PC-3 (cell line): ENCODE measurements at regions not wholly inside any gene's neighbourhood (a gene's known extent, or its start where the extent isn't known, plus 50 kb on each side); places are given as distances from the start of the nearest gene placed in this dataset.

ENCODE experiments used
- EZH2 ChIP-seq: fragments of 300-600 bp; sonication (generic); IDR thresholded peaks from one replicate; pipeline ENCODE4 v1.6.1; 2017; ENCODE audit warnings: antibody characterized with exemption, mild to moderate bottlenecking, low read length; ENCODE audit not compliant: unreplicated experiment
- TF ChIP-seq, protein P1 (sequence below): fragments of 300-600 bp; sonication (generic); conservative IDR thresholded peaks from 2 replicates; pipeline ENCODE4 v1.5.1; 2017; ENCODE audit warnings: antibody characterized with exemption, low read depth, mild to moderate bottlenecking, low read length

DNA sequence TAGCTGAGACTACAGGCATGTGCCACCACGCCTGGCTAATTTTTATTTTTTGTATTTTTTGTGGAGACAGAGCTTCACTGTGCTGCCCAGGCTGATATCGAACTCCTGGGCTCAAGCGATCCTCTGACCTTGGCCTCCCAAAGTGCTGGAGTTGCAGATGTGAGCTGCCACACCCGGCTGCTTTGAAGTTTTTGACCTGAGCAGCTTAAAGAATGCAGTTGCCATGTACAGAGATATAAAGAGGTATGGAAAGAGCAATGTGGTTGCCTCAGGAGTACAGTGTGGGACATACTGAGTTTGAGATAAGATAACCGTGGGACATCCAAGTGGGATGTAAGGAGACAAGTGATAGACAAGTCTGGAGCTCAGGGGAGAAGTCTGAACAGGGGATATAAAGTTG, 82.7 kb upstream of the LSM14A start:
- TF ChIP-seq, protein P1, sequence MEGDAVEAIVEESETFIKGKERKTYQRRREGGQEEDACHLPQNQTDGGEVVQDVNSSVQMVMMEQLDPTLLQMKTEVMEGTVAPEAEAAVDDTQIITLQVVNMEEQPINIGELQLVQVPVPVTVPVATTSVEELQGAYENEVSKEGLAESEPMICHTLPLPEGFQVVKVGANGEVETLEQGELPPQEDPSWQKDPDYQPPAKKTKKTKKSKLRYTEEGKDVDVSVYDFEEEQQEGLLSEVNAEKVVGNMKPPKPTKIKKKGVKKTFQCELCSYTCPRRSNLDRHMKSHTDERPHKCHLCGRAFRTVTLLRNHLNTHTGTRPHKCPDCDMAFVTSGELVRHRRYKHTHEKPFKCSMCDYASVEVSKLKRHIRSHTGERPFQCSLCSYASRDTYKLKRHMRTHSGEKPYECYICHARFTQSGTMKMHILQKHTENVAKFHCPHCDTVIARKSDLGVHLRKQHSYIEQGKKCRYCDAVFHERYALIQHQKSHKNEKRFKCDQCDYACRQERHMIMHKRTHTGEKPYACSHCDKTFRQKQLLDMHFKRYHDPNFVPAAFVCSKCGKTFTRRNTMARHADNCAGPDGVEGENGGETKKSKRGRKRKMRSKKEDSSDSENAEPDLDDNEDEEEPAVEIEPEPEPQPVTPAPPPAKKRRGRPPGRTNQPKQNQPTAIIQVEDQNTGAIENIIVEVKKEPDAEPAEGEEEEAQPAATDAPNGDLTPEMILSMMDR, result no peak
- TF ChIP-seq EZH2, result no peak
